ENCODE measurements at regions not wholly inside any gene's neighbourhood (a gene's known extent, or its start where the extent isn't known, plus 50 kb on each side); places are given as distances from the start of the nearest gene placed in this dataset.

GRCh38 chr1:229888157-229888556 is 178.9 kb upstream of the GALNT2 start:
- Histone ChIP-seq H3K27me3 (ENCODE audit: insufficient read depth) (no peaks in the 10 kb centered on the region), H3K36me3 (replicated peaks in 1 of 2; ENCODE audit: control insufficient read depth in 1 of 2, insufficient read depth in 2 of 2, low read length in 1 of 2) (no peaks in the 10 kb centered on the region), H2AFZ (ENCODE audit: low read depth) (no peak overlapping the region), H3K4me2 (no peak overlapping the region), H3F3A (replicated peaks; ENCODE audit: insufficient read depth) (no peaks in the 10 kb centered on the region), H3K4me3 (ENCODE audit: low read depth in 2 of 2, low read length in 1 of 2) (no peak overlapping the region), H3K9me2 (no peaks in the 10 kb centered on the region), H3K27ac (ENCODE audit: low read depth in 2 of 2, low read length in 1 of 2) (no peak overlapping the region), H3K9ac (no peak overlapping the region), H3K4me1 (ENCODE audit: control insufficient read depth in 1 of 2, insufficient read depth in 2 of 2, low read depth in 1 of 2, low read length in 1 of 2) (peaks cover 0 to 11% of the 10 kb centered on the region in 2 experiments; a peak in 1 of 4 replicates), H4K20me1 (ENCODE audit: insufficient read depth) (no peaks in the 10 kb centered on the region), H3K79me2 (ENCODE audit: insufficient read depth) (no peaks in the 10 kb centered on the region), H3K9me3 (no peaks in the 10 kb centered on the region)
- CTCF ChIA-PET, result no interaction called here
- TF ChIP-seq RXRA (IDR thresholded peaks at IDR 0.05; ENCODE audit: borderline replicate concordance, low read depth) (no peak), EP300 (IDR thresholded peaks at IDR 0.05; ENCODE audit: borderline replicate concordance in 1 of 2, low read depth in 1 of 2, low read length in 1 of 2) (no peak), JUND (IDR thresholded peaks at IDR 0.05) (no peak), REST (IDR thresholded peaks at IDR 0.05; ENCODE audit: low read depth, low read length) (no peak), FOSL2 (IDR thresholded peaks at IDR 0.05; ENCODE audit: borderline replicate concordance, low read depth) (no peak), SIN3A (IDR thresholded peaks at IDR 0.05; ENCODE audit: borderline replicate concordance, low read depth, low read length) (no peak), POLR2AphosphoS5 (IDR thresholded peaks at IDR 0.05; ENCODE audit: low read depth, low read length) (no peak)
- whole genome bisulfite sequencing (ENCODE audit: low lambda C conversion rate), result 32% methylated on average over 2 of the region's 2 CpGs
- POLR2A ChIA-PET, result no interaction called here
- DNase-seq, result no peak

GRCh38 chr1:229888561-229889001 is 178.5 kb upstream of the GALNT2 start:
- no peaks in the 10 kb centered on the region for H3K79me2 ChIP-seq (ENCODE audit: insufficient read depth)
- no peaks in the 10 kb centered on the region for H3K27me3 ChIP-seq (ENCODE audit: insufficient read depth)
- WGBS (ENCODE audit: low lambda C conversion rate), result 40% methylated on average over 3 of the region's 3 CpGs
- POLR2A ChIA-PET, result no interaction called here
- no peaks in the 10 kb centered on the region for H3F3A ChIP-seq (replicated peaks; ENCODE audit: insufficient read depth)
- TF ChIP-seq MXI1 (IDR thresholded peaks at IDR 0.05; ENCODE audit: low read depth, low read length) (no peak), TAF1 (IDR thresholded peaks at IDR 0.05; ENCODE audit: borderline replicate concordance, low read depth, low read length) (no peak), NRF1 (IDR thresholded peaks at IDR 0.05; ENCODE audit: low read depth, low read length) (no peak), MEF2A (IDR thresholded peaks at IDR 0.05; ENCODE audit: borderline replicate concordance, low read depth) (no peak), RCOR1 (IDR thresholded peaks at IDR 0.05; ENCODE audit: low read length) (no peak), ZBTB33 (IDR thresholded peaks at IDR 0.05; ENCODE audit: borderline replicate concordance, low read depth) (no peak), USF2 (IDR thresholded peaks at IDR 0.05; ENCODE audit: borderline replicate concordance, low read depth, low read length) (no peak), POLR2AphosphoS5 (IDR thresholded peaks at IDR 0.05; ENCODE audit: low read depth, low read length) (no peak), NFIC (IDR thresholded peaks at IDR 0.05; ENCODE audit: borderline replicate concordance) (no peak), JUND (IDR thresholded peaks at IDR 0.05) (no peak), EP300 (IDR thresholded peaks at IDR 0.05; ENCODE audit: borderline replicate concordance in 1 of 2, low read depth in 1 of 2, low read length in 1 of 2) (no peak), RFX5 (IDR thresholded peaks at IDR 0.05; ENCODE audit: low read length) (no peak), FOSL2 (IDR thresholded peaks at IDR 0.05; ENCODE audit: borderline replicate concordance, low read depth) (no peak)
- no peaks in the 10 kb centered on the region for H4K20me1 ChIP-seq (ENCODE audit: insufficient read depth)
- H3K9ac ChIP-seq, result no peak overlapping the region
- H3K9me3 ChIP-seq, result no peaks in the 10 kb centered on the region
- peaks cover 0 to 13% of the 10 kb centered on the region in 2 experiments; a peak in 1 of 4 replicates for H3K4me1 ChIP-seq (ENCODE audit: control insufficient read depth in 1 of 2, insufficient read depth in 2 of 2, low read depth in 1 of 2, low read length in 1 of 2)
- no peaks in the 10 kb centered on the region for H3K36me3 ChIP-seq (replicated peaks in 1 of 2; ENCODE audit: control insufficient read depth in 1 of 2, insufficient read depth in 2 of 2, low read length in 1 of 2)
- H3K27ac ChIP-seq (ENCODE audit: low read depth in 2 of 2, low read length in 1 of 2), result no peak overlapping the region
- no peak overlapping the region for H3K4me2 ChIP-seq
- no peaks in the 10 kb centered on the region for H3K9me2 ChIP-seq
- no peak overlapping the region for H3K4me3 ChIP-seq (ENCODE audit: low read depth in 2 of 2, low read length in 1 of 2)
- no peak for DNase-seq
- CTCF ChIA-PET, result no interaction called here
- H2AFZ ChIP-seq (ENCODE audit: low read depth), result no peak overlapping the region

Measured in SK-N-SH (cell line).